ENCODE measurements at regions not wholly inside any gene's neighbourhood (a gene's known extent, or its start where the extent isn't known, plus 50 kb on each side); places are given as distances from the start of the nearest gene placed in this dataset.

DNA sequence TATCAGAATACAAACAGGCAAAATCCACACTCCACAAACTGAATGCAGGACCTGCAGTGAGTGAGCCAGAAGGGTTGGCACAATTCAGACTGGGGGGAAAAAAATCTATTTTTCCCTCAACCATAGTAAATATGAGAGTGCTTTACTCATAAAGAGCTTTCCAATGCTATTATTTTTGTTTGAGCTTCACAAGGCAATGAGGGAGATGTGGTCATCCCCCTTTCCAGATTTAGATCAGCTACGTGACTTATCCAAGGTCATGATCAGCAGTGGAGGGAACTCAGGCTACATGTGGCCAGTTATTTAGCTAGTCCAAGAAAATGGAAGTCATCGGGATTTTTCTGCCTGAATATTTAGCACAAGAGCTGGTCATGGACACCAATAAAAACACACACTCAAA is 120.4 kb upstream of the KLF7 start (continued):
- TF ChIP-seq, protein P1, sequence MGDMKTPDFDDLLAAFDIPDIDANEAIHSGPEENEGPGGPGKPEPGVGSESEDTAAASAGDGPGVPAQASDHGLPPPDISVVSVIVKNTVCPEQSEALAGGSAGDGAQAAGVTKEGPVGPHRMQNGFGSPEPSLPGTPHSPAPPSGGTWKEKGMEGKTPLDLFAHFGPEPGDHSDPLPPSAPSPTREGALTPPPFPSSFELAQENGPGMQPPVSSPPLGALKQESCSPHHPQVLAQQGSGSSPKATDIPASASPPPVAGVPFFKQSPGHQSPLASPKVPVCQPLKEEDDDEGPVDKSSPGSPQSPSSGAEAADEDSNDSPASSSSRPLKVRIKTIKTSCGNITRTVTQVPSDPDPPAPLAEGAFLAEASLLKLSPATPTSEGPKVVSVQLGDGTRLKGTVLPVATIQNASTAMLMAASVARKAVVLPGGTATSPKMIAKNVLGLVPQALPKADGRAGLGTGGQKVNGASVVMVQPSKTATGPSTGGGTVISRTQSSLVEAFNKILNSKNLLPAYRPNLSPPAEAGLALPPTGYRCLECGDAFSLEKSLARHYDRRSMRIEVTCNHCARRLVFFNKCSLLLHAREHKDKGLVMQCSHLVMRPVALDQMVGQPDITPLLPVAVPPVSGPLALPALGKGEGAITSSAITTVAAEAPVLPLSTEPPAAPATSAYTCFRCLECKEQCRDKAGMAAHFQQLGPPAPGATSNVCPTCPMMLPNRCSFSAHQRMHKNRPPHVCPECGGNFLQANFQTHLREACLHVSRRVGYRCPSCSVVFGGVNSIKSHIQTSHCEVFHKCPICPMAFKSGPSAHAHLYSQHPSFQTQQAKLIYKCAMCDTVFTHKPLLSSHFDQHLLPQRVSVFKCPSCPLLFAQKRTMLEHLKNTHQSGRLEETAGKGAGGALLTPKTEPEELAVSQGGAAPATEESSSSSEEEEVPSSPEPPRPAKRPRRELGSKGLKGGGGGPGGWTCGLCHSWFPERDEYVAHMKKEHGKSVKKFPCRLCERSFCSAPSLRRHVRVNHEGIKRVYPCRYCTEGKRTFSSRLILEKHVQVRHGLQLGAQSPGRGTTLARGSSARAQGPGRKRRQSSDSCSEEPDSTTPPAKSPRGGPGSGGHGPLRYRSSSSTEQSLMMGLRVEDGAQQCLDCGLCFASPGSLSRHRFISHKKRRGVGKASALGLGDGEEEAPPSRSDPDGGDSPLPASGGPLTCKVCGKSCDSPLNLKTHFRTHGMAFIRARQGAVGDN (IDR thresholded peaks at IDR 0.05), result peak; percentile 70
- TF ChIP-seq NBN (IDR thresholded peaks at IDR 0.05) (no peak), RAD21 (IDR thresholded peaks at IDR 0.05; ENCODE audit: insufficient read depth, low read depth, low read length) (no peak), BRCA1 (IDR thresholded peaks at IDR 0.05; ENCODE audit: low read depth, low read length) (no peak), IRF4 (IDR thresholded peaks at IDR 0.05; ENCODE audit: low read depth, low read length) (peak; percentile 90; the same call in 1 of the 2 replicates), BHLHE40 (IDR thresholded peaks at IDR 0.05; ENCODE audit: borderline replicate concordance in 1 of 2, low read depth in 2 of 2, low read length in 1 of 2) (peak; percentile 41 to 59; a peak in 2 of 4 replicates), EP300 (IDR thresholded peaks at IDR 0.05; ENCODE audit: borderline replicate concordance in 1 of 2, control insufficient read depth in 1 of 2, low read depth in 2 of 2, low read length in 2 of 2) (peak in 1 of 2 experiments; percentile 64; a peak in 3 of 4 replicates), RFX5 (IDR thresholded peaks at IDR 0.05; ENCODE audit: low read depth, low read length) (no peak), STAT3 (IDR thresholded peaks at IDR 0.05; ENCODE audit: low read depth, low read length) (no peak), EED (IDR thresholded peaks at IDR 0.05; ENCODE audit: low read depth) (peak; percentile 98), RUNX3 (IDR thresholded peaks at IDR 0.05; ENCODE audit: low read length) (peak; percentile 94), RELA (IDR thresholded peaks at IDR 0.05; ENCODE audit: borderline replicate concordance, partially characterized antibody) (peak; percentile 36), JUNB (IDR thresholded peaks at IDR 0.05) (peak; percentile 98), MTA2 (IDR thresholded peaks at IDR 0.05; ENCODE audit: low read depth) (peak; percentile 59; the same call in 1 of the 2 replicates), IKZF2 (IDR thresholded peaks at IDR 0.05) (peak; percentile 89 to 93), TCF3 (IDR thresholded peaks at IDR 0.05; ENCODE audit: borderline replicate concordance, insufficient read depth, low read depth, low read length) (no peak), MTA3 (IDR thresholded peaks at IDR 0.05; ENCODE audit: borderline replicate concordance, low read length) (peak; percentile 91), TCF7 (IDR thresholded peaks at IDR 0.05; ENCODE audit: borderline replicate concordance) (peak; percentile 86), SPI1 (IDR thresholded peaks at IDR 0.05; ENCODE audit: borderline replicate concordance, insufficient read depth, low read depth, low read length) (no peak), NFXL1 (IDR thresholded peaks at IDR 0.05; ENCODE audit: borderline replicate concordance) (no peak), MEF2B (IDR thresholded peaks at IDR 0.05; ENCODE audit: partially characterized antibody, poor library complexity, severe bottlenecking) (peak; percentile 69), EZH2 (IDR thresholded peaks at IDR 0.05; ENCODE audit: borderline replicate concordance, control insufficient read depth, low read depth, low read length) (no peak), SREBF1 (IDR thresholded peaks at IDR 0.05; ENCODE audit: low read length) (no peak), IKZF1 (conservative IDR thresholded peaks at IDR 0.05) (peak; percentile 79), DPF2 (IDR thresholded peaks at IDR 0.05) (0 out of 2 replicates have a peak, but pooled peaks have one; percentile 38)
- TF ChIP-seq, protein P2, sequence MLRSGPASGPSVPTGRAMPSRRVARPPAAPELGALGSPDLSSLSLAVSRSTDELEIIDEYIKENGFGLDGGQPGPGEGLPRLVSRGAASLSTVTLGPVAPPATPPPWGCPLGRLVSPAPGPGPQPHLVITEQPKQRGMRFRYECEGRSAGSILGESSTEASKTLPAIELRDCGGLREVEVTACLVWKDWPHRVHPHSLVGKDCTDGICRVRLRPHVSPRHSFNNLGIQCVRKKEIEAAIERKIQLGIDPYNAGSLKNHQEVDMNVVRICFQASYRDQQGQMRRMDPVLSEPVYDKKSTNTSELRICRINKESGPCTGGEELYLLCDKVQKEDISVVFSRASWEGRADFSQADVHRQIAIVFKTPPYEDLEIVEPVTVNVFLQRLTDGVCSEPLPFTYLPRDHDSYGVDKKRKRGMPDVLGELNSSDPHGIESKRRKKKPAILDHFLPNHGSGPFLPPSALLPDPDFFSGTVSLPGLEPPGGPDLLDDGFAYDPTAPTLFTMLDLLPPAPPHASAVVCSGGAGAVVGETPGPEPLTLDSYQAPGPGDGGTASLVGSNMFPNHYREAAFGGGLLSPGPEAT (IDR thresholded peaks at IDR 0.05; ENCODE audit: low read depth), result 0 out of 2 replicates have a peak, but pooled peaks have one; percentile 50
- TF ChIP-seq, protein P3, sequence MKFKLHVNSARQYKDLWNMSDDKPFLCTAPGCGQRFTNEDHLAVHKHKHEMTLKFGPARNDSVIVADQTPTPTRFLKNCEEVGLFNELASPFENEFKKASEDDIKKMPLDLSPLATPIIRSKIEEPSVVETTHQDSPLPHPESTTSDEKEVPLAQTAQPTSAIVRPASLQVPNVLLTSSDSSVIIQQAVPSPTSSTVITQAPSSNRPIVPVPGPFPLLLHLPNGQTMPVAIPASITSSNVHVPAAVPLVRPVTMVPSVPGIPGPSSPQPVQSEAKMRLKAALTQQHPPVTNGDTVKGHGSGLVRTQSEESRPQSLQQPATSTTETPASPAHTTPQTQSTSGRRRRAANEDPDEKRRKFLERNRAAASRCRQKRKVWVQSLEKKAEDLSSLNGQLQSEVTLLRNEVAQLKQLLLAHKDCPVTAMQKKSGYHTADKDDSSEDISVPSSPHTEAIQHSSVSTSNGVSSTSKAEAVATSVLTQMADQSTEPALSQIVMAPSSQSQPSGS (IDR thresholded peaks at IDR 0.05; ENCODE audit: low read length), result peak; percentile 95

Measured in GM12878 (cell line).